WTC11 (cell line): ENCODE measurements at regions not wholly inside any gene's neighbourhood (a gene's known extent, or its start where the extent isn't known, plus 50 kb on each side); places are given as distances from the start of the nearest gene placed in this dataset.

Source experiments
- CTCF ChIP-seq: fragments of 200-600 bp; IDR thresholded peaks from 2 replicates; pipeline ENCODE4 v1.8.0; 2022; ENCODE audit warnings: antibody characterized with exemption
- FOXK1 ChIP-seq: sonication (generic); formaldehyde crosslinking; IDR thresholded peaks from 2 replicates; pipeline ENCODE4 v1.8.0; 2022; ENCODE audit warnings: mild to moderate bottlenecking, moderate library complexity, missing genetic modification reagents
- MYBL2 ChIP-seq: sonication (generic); formaldehyde crosslinking; IDR thresholded peaks from 2 replicates; pipeline ENCODE4 v1.8.1; 2023; ENCODE audit warnings: mild to moderate bottlenecking, moderate library complexity, missing genetic modification reagents
- SMAD3 ChIP-seq: sonication (generic); formaldehyde crosslinking; IDR thresholded peaks from 2 replicates; pipeline ENCODE4 v1.8.0; 2022; ENCODE audit warnings: missing genetic modification reagents, mild to moderate bottlenecking, borderline replicate concordance
- SMAD4 ChIP-seq: sonication (generic); formaldehyde crosslinking; IDR thresholded peaks from 2 replicates; pipeline ENCODE4 v1.8.0; 2022; ENCODE audit warnings: mild to moderate bottlenecking, missing genetic modification reagents
- ZNF138 ChIP-seq: sonication (generic); formaldehyde crosslinking; conservative IDR thresholded peaks from 2 replicates; pipeline ENCODE4 v1.8.1; 2022; ENCODE audit warnings: mild to moderate bottlenecking, moderate library complexity, missing genetic modification reagents
- ZNF263 ChIP-seq: sonication (generic); formaldehyde crosslinking; IDR thresholded peaks from 2 replicates; pipeline ENCODE4 v1.8.1; 2022; ENCODE audit warnings: low read depth, mild to moderate bottlenecking, moderate library complexity, missing genetic modification reagents
- ZSCAN18 ChIP-seq: fragments of 250-450 bp; sonication (Bioruptor Pico); IDR thresholded peaks from 2 replicates; pipeline ENCODE4 v2.1.2; 2022; ENCODE audit warnings: mild to moderate bottlenecking, moderate library complexity

- TF ChIP-seq ZSCAN18 (no peak), CTCF (no peak), SMAD3 (CRISPR knock-in tag) (no peak), SMAD4 (CRISPR knock-in tag) (no peak), ZNF263 (CRISPR knock-in tag) (no peak), FOXK1 (CRISPR knock-in tag) (no peak), ZNF138 (CRISPR knock-in tag) (no peak), MYBL2 (no peak)
Observed at GRCh38 chr18:31248783-31249521, 69.0 kb upstream of the DSG1 start.
